GM23338 (cell line): ENCODE measurements at regions not wholly inside any gene's neighbourhood (a gene's known extent, or its start where the extent isn't known, plus 50 kb on each side); places are given as distances from the start of the nearest gene placed in this dataset.

Experiments used
- ATAC-seq: fragments of 200-7000 bp; cut with Tn5 transposase; 3 replicates; pipeline ENCODE4 v1.9.1; 2020
- DNase-seq: peaks from one replicate; pipeline ENCODE4 v3.0.0-alpha.2; 2015; ENCODE audit warnings: low spot score
- H2AFZ ChIP-seq: fragments of 200-600 bp; sonication (generic); 2 replicates; pipeline ENCODE4 v1.8.0; 2016; ENCODE audit warnings: antibody characterized with exemption, mild to moderate bottlenecking, moderate library complexity
- H3F3A ChIP-seq: fragments of 200-600 bp; sonication (generic); replicated peaks from 2 replicates; pipeline ENCODE4 v1.8.0; 2017; ENCODE audit warnings: antibody characterized with exemption, mixed run types, low read depth
- H3K27ac ChIP-seq: fragments of 200-600 bp; sonication (generic); 2 replicates; pipeline ENCODE4 v1.6.1; 2016; ENCODE audit warnings: low read depth
- H3K27me3 ChIP-seq: fragments of 200-600 bp; sonication (generic); 2 replicates; pipeline ENCODE4 v1.8.0; 2016; ENCODE audit warnings: mild to moderate bottlenecking, mixed run types, moderate library complexity; ENCODE audit not compliant: insufficient read depth
- H3K36me3 ChIP-seq: fragments of 200-600 bp; sonication (generic); 2 replicates; pipeline ENCODE4 v1.8.0; 2016; ENCODE audit warnings: mild to moderate bottlenecking; ENCODE audit not compliant: insufficient read depth
- H3K4me1 ChIP-seq: fragments of 200-600 bp; sonication (generic); 2 replicates; pipeline ENCODE4 v1.8.0; 2016; ENCODE audit warnings: mild to moderate bottlenecking, moderate library complexity; ENCODE audit not compliant: insufficient read depth
- H3K4me2 ChIP-seq: fragments of 200-600 bp; sonication (generic); 2 replicates; pipeline ENCODE4 v1.7.1; 2017; ENCODE audit warnings: mixed run types
- H3K4me3 ChIP-seq: fragments of 200-600 bp; sonication (generic); 2 replicates; pipeline ENCODE4 v1.6.1; 2016; ENCODE audit warnings: mixed run types
- H3K79me2 ChIP-seq: fragments of 200-600 bp; sonication (generic); replicated peaks from 2 replicates; pipeline ENCODE4 v1.8.0; 2017; ENCODE audit warnings: mild to moderate bottlenecking; ENCODE audit not compliant: insufficient read depth
- H3K9me2 ChIP-seq: fragments of 200-600 bp; sonication (generic); 2 replicates; pipeline ENCODE4 v1.8.0; 2017; ENCODE audit not compliant: insufficient read depth
- H4K20me1 ChIP-seq: fragments of 200-600 bp; sonication (generic); replicated peaks from 2 replicates; pipeline ENCODE4 v1.8.0; 2017; ENCODE audit warnings: mild to moderate bottlenecking; ENCODE audit not compliant: insufficient read depth
- H3K27ac Mint-ChIP-seq: 2 replicates; pipeline ENCODE4 v1.8.0; 2020; ENCODE audit warnings: inconsistent platforms, mild to moderate bottlenecking, moderate library complexity, mixed read lengths
- H3K27me3 Mint-ChIP-seq: 3 replicates; pipeline ENCODE4 v1.8.0; 2022; ENCODE audit warnings: low read depth, mild to moderate bottlenecking, moderate library complexity, mixed read lengths, inconsistent platforms; ENCODE audit not compliant: insufficient read depth, poor library complexity
- H3K36me3 Mint-ChIP-seq: 3 replicates; pipeline ENCODE4 v1.8.0; 2021; ENCODE audit warnings: low read depth, mild to moderate bottlenecking, inconsistent platforms, moderate library complexity, mixed read lengths
- H3K4me1 Mint-ChIP-seq: 3 replicates; pipeline ENCODE4 v1.8.0; 2020; ENCODE audit warnings: mild to moderate bottlenecking, inconsistent platforms, mixed read lengths
- H3K4me3 Mint-ChIP-seq: 3 replicates; pipeline ENCODE4 v1.8.0; 2021; ENCODE audit warnings: moderate library complexity, mild to moderate bottlenecking, inconsistent platforms, mixed read lengths
- H3K9me3 Mint-ChIP-seq: 3 replicates; pipeline ENCODE4 v1.8.0; 2020; ENCODE audit warnings: moderate library complexity, mild to moderate bottlenecking, inconsistent platforms, mixed read lengths
- CREB1 ChIP-seq: fragments of 250-450 bp; sonication (Bioruptor Pico); IDR thresholded peaks from 2 replicates; pipeline ENCODE4 v1.5.0; 2020; ENCODE audit warnings: low read depth, mild to moderate bottlenecking, moderate library complexity
- CTCF ChIP-seq, 2 experiments: fragments of 200-600 bp in 1 of 2; sonication (generic) in 1 of 2; conservative IDR thresholded peaks; 2 replicates each; pipeline versions ENCODE4 v1.5.1 to v1.6.1; 2016 to 2017; ENCODE audit warnings: antibody characterized with exemption in 2 of 2, low read depth in 2 of 2, mild to moderate bottlenecking in 2 of 2, moderate library complexity in 1 of 2
- EZH2phosphoT487 ChIP-seq: fragments of 200-600 bp; sonication (generic); IDR thresholded peaks from one replicate; pipeline ENCODE4 v1.8.1; 2018; ENCODE audit warnings: antibody characterized with exemption; ENCODE audit not compliant: unreplicated experiment
- JUNB ChIP-seq: IDR thresholded peaks from one replicate; pipeline ENCODE4 v1.6.1; 2016; ENCODE audit warnings: antibody characterized with exemption; ENCODE audit not compliant: unreplicated experiment
- STAT1 ChIP-seq: IDR thresholded peaks from one replicate; pipeline ENCODE4 v1.6.1; 2016; ENCODE audit warnings: antibody characterized with exemption; ENCODE audit not compliant: unreplicated experiment
- ZNF114 ChIP-seq: fragments of 250-450 bp; sonication (Bioruptor Pico); IDR thresholded peaks from 2 replicates; pipeline ENCODE4 v1.5.0; 2020; ENCODE audit warnings: mild to moderate bottlenecking, moderate library complexity
- ZNF331 ChIP-seq: fragments of 250-450 bp; sonication (Bioruptor Pico); IDR thresholded peaks from 2 replicates; pipeline ENCODE4 v1.5.0; 2020; ENCODE audit warnings: low read depth, mild to moderate bottlenecking, moderate library complexity
- ZNF462 ChIP-seq: fragments of 250-450 bp; sonication (Bioruptor Pico); IDR thresholded peaks from 2 replicates; pipeline ENCODE4 v1.5.0; 2020; ENCODE audit warnings: mild to moderate bottlenecking, moderate library complexity

- Mint-ChIP-seq H3K9me3 (peaks cover 4% of the 10 kb centered on the region), H3K4me1 (peaks cover 13% of the 10 kb centered on the region), H3K36me3 (peaks cover 3% of the 10 kb centered on the region; the same call in 1 of the 3 replicates), H3K4me3 (no peak overlapping the region), H3K27me3 (no peaks in the 10 kb centered on the region), H3K27ac (no peak overlapping the region)
- TF ChIP-seq STAT1 = no peak
- TF ChIP-seq EZH2phosphoT487 = no peak
- TF ChIP-seq ZNF462 (CRISPR knock-in tag) = no peak
- no peak for TF ChIP-seq JUNB
- TF ChIP-seq ZNF331 (CRISPR knock-in tag) = no peak
- no peak for TF ChIP-seq CTCF (conservative IDR thresholded peaks at IDR 0.05; ENCODE audit: low read depth in 2 of 2)
- TF ChIP-seq CREB1 (CRISPR knock-in tag) = no peak
- no peak for TF ChIP-seq ZNF114 (CRISPR knock-in tag)
- Histone ChIP-seq H3F3A (no peaks in the 10 kb centered on the region), H4K20me1 (no peaks in the 10 kb centered on the region), H3K4me1 (0 out of 2 replicates have a peak, but pooled peaks cover 4% of the 10 kb centered on the region), H3K27me3 (no peaks in the 10 kb centered on the region), H3K9me2 (no peaks in the 10 kb centered on the region), H3K4me2 (no peak overlapping the region), H3K27ac (no peak overlapping the region), H3K4me3 (no peak overlapping the region), H3K79me2 (no peaks in the 10 kb centered on the region), H3K36me3 (no peaks in the 10 kb centered on the region), H2AFZ (no peak overlapping the region)
- no peak for DNase-seq
- no peak for ATAC-seq
These were observed 142.7 kb upstream of the PAQR3 start for GRCh38 chr4:79081973-79082372.
